ENCODE measurements at regions not wholly inside any gene's neighbourhood (a gene's known extent, or its start where the extent isn't known, plus 50 kb on each side); places are given as distances from the start of the nearest gene placed in this dataset.

DNA sequence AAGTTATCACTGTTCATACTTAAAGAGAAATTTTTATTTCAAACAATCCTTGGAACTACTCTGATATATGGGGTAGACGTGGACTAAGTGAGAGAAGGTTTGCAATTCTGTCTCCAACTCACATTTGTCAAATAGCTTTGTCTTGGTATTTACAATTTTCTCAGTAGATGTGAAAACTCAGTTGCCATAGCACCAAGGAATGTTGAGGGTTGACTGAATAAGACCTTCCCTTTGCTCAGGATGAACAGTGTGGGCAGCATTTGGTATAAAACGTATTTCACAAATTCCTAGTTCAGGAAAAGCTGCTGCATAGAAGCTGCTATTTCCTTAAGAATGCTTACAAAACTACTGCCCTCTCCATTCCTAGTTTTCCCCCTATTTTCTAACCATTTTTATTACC is 399.5 kb downstream of the NKX6-1 start:
- DNase-seq (ENCODE audit: low read depth), result no peak
- no peak overlapping the region for H3K4me3 ChIP-seq (ENCODE audit: low read depth, low read length)
- TF ChIP-seq, protein P1, sequence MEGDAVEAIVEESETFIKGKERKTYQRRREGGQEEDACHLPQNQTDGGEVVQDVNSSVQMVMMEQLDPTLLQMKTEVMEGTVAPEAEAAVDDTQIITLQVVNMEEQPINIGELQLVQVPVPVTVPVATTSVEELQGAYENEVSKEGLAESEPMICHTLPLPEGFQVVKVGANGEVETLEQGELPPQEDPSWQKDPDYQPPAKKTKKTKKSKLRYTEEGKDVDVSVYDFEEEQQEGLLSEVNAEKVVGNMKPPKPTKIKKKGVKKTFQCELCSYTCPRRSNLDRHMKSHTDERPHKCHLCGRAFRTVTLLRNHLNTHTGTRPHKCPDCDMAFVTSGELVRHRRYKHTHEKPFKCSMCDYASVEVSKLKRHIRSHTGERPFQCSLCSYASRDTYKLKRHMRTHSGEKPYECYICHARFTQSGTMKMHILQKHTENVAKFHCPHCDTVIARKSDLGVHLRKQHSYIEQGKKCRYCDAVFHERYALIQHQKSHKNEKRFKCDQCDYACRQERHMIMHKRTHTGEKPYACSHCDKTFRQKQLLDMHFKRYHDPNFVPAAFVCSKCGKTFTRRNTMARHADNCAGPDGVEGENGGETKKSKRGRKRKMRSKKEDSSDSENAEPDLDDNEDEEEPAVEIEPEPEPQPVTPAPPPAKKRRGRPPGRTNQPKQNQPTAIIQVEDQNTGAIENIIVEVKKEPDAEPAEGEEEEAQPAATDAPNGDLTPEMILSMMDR (IDR thresholded peaks at IDR 0.05; ENCODE audit: insufficient read depth, low read depth, low read length, missing control alignments), result no peak

DNA sequence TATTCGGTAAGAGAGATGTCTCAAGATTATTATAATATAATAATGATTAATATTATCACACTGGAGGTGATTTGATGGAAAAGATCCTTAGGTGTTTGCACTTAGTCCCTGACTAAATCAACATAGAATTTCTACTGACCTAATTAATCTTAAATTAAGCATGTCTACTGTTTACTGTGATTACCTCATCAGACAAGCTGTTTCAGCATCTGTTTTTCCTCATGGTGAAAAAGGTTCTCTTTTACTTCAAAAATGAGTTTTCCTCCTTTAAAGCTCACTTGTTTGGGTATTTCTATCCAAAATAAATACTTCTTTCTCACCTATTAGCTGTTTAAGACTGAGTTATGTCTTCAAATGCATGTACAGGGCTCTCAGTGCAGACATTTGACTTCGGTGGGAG is 407.8 kb downstream of the NKX6-1 start:
- no peak overlapping the region for H3K4me3 ChIP-seq (ENCODE audit: low read depth, low read length)
- TF ChIP-seq, protein P1 (IDR thresholded peaks at IDR 0.05; ENCODE audit: insufficient read depth, low read depth, low read length, missing control alignments), result no peak
- no peak for DNase-seq (ENCODE audit: low read depth)

DNA sequence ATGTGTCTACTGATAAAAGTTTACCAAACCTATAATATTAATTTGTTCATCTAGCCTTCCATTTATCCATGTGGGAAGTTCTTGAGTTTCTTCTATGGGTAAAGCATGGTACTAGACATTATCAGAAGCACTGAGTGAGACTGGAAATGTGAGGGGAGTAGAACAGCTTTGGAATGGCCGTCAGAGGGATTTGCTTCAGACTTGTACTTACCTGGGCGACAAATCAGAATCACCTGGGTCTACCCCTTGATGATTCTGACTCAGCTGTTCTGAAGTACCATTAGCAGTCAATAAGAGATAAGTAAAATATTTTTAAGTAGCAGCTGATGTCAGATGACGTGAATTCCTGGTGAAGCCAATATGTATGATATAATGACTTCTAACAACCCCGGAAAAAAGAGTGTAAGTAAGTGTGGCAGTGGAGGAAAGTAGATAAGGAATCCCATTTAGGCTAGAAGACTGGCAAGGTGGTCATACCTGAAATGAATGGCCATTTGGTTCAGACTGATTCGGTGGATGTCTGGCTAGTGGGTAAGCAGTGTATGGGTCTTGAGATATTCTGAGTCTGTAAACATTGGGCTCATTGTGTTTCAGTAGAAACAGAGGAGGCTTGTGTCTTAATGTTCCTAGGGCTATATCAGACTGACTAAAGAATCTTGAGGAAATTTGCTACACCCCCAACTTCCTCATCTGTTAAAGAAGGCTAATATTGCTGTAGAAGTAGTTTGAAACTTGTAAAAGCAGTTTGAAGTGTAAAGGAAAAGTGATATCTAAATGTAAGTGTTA is 409.2 kb downstream of the NKX6-1 start:
- no peak for DNase-seq (ENCODE audit: low read depth)
- TF ChIP-seq, protein P1 (IDR thresholded peaks at IDR 0.05; ENCODE audit: insufficient read depth, low read depth, low read length, missing control alignments), result no peak
- no peak overlapping the region for H3K4me3 ChIP-seq (ENCODE audit: low read depth, low read length)

DNA sequence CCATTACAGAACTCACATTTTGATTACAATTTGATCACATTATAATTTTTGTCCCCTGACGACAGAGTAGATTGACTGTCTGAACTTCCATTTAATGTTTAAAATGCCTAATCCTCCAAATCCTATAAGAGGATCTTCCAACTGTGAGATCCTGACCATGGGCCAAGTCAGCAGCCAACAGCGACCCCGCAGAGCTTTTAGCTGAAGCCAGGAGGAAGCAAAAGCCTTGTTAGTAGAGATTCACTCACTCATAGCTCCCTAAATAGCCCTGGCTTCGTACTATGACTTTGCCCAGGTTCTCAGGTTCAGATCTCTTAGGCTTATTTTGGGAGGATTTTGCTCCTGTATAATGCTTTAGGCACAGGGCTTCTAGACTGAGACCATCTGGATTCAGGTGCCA is 413.1 kb downstream of the NKX6-1 start:
- TF ChIP-seq, protein P1 (IDR thresholded peaks at IDR 0.05; ENCODE audit: insufficient read depth, low read depth, low read length, missing control alignments), result no peak
- H3K4me3 ChIP-seq (ENCODE audit: low read depth, low read length), result no peak overlapping the region
- no peak for DNase-seq (ENCODE audit: low read depth)

DNA sequence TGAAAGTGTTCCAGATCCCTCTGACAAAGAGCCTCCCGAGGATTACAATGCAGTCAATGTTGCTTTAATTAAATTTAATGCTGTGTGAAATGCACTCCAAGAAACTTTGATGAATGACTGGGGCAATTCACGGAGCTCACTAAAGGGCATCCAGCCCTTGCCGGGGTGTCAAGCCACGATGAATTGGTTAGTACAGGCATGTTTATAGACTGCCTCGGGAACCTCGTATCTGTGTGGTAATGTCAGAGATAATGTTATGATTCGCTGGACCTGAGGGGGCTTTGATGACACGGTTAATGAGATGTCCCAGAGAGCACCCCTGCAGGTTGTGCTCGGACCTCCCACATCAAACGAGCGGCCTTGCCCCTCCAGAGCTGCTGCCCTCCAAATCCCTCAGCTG is 428.8 kb downstream of the NKX6-1 start:
- DNase-seq (ENCODE audit: low read depth), result no peak

DNA sequence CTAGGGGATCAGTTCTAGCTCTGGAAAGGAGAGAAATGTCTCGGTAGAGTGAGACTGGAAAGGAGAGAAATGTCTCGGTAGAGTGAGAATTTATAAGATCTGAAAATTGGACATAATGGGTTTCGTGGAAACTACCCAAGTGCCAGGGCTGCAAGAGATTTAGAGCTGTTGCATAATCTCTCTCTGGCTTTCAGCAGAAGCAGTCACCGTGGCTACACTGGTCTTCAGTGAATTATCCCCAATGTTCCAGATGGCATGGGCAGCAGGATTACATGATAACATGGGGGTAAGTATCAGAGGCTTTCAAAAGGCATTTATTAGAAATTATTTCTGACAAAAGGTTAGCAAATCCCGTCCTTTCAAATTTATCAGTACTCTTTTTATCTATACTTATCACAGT is 435.5 kb downstream of the NKX6-1 start:
- TF ChIP-seq, protein P1 (IDR thresholded peaks at IDR 0.05; ENCODE audit: insufficient read depth, low read depth, low read length, missing control alignments), result no peak
- DNase-seq (ENCODE audit: low read depth), result no peak
- H3K4me3 ChIP-seq (ENCODE audit: low read depth, low read length), result no peak overlapping the region

More for the DNA sequence above, 428.8 kb downstream of the NKX6-1 start:
- H3K4me3 ChIP-seq (ENCODE audit: low read depth, low read length), result no peak overlapping the region
- TF ChIP-seq, protein P1 (IDR thresholded peaks at IDR 0.05; ENCODE audit: insufficient read depth, low read depth, low read length, missing control alignments), result no peak

DNA sequence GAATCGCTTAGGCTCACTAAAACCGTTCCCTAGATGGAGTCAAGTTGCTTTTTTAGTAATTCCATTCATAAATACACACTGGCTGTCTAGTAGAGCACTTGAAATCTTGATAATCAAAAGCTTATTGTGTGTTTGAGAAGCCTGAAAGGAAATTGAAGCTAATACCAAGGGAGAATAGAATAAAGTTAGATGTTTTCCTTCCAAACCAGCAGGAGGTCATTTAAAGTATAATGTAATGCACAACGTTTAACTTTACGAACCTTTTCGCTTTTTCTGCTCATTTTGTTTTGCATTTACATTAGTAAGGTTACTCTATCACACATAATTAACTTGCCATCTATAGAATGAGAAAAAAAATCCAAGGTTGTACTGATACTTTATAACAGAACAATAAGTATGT is 440.9 kb downstream of the NKX6-1 start:
- TF ChIP-seq, protein P1 (IDR thresholded peaks at IDR 0.05; ENCODE audit: insufficient read depth, low read depth, low read length, missing control alignments), result no peak
- no peak overlapping the region for H3K4me3 ChIP-seq (ENCODE audit: low read depth, low read length)
- no peak for DNase-seq (ENCODE audit: low read depth)
